ENCODE measurements at regions not wholly inside any gene's neighbourhood (a gene's known extent, or its start where the extent isn't known, plus 50 kb on each side); places are given as distances from the start of the nearest gene placed in this dataset.

DNA sequence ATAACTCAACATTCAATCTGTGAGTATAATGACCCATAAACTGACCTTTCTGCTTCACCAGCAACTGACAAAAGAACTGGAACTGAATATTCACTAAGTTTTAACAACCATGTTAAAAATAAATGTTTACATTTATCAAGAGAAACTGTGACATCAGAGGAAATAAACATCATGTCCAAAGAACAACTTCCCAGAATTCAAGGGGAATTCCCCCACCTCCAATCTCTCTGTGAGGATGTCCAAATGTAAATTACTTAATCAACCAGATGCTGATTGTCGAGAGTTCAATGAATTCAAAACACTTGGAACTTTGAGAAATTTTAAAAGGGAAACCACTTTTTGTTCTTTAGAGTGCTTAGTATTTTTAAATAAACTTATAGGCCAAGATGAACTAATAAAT lies 365.6 kb upstream of the ADGRL2 start:
- DNase-seq (no peak), ATAC-seq (no peak)

DNA sequence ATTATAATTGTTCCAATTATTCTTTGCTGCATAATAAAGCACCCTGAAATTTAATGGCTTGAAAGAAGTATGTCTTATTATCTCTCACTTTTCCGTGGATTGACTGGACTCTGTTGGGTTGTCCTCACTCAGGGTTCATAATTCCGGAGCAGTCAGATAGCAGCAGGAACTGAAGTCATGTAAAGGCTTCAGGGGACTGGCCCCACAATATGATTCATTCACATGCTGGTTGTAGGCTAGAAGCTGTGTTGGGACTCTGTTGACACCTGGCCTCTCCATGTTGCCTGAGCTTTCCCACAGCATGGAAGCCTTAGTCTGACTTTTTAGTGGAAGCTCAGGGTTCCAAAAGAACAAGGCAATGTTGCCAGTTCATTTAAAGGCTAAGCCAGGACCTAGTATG lies 367.1 kb upstream of the ADGRL2 start:
- no peak for DNase-seq
- ATAC-seq: no peak

DNA sequence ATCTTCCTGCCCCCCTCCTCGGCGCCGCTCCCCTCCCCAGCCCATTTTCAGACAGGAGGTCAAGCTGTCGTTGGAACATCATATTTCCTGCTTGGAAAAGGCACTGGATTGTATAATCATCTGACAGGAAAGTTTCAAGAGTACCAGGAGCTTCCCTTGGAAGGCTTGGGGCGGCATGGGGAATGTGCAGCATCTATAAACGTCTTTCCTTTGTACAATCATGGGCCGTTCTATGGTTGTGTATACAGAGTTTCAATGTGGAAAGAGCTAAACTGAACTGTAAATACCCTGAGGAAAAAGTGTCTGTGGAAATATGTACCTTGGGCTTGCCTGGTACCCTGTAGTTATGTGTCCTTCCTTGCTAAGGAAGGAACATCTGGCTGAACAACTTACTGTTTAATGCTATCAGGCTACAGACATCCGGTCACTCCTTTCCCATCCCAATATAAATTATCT lies 368.1 kb upstream of the ADGRL2 start:
- no peak for ATAC-seq
- no peak for DNase-seq

DNA sequence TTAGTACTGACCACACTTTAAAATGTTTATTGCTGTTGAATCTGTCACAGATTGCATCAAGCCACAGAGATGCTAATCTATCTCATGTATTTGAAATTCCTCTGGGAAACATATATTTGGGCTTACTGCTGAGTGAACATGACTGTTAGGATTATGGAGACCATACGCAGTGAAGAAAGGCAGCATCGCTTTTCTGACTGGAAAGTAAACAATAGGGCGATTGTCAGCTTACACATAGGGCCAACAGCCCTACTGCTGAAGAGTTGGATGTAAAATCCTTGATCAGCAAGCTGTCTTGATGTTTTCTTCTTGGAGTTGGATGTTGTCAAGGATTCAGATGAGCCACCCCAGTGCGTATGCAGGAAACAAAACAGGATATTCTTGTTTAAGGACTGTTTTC lies 368.7 kb upstream of the ADGRL2 start:
- ATAC-seq: no peak
- DNase-seq: no peak

DNA sequence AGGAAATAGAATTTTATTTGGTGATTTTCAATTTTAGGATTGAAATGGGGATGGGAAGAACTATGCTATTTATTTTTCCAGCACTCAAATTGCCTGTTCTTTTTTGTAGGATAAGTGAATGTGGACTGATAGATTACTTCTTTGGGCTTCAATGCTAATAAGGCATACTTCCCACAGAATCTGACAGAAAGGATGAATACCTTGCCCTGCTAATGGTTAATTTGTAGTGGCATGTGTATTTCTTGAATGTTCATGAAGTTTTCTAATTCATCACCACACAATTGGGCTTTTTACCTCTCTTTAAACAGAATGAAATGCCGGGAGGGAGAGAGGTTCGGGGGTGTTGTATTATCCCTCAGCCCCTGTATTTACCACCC lies 369.1 kb upstream of the ADGRL2 start:
- DNase-seq: no peak
- no peak for ATAC-seq

DNA sequence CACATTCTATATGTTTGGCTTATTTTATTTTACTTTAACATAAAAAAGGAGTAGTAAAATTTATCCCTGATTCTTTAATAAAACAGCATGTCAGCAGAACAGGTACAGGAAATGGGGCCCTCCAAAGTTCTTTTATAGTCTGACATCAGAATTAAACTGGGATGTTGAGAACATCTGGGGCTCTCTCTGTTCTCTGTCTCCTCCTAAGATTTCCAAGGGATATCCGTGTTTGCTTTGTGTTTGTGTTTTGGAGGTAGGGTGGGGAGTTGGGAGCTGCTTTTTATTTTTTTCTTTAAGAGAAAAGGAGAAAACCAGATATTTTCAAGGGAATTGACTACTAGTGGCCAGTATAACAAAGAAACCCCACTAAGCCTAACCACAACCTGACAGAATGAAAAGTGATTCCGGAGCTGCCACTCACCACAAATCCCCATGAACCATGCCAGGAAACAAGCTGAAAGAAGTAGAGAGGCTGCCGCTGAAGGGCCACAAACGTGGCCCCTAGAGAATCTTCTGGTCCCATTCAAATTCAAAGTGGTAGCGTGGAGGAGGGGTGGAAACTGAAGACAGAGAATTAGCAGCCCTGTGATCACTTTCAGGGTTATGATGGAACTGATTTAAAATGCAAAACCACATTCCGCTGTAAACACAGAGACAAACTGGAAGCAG lies 369.6 kb upstream of the ADGRL2 start:
- no peak for DNase-seq
- ATAC-seq: no peak

DNA sequence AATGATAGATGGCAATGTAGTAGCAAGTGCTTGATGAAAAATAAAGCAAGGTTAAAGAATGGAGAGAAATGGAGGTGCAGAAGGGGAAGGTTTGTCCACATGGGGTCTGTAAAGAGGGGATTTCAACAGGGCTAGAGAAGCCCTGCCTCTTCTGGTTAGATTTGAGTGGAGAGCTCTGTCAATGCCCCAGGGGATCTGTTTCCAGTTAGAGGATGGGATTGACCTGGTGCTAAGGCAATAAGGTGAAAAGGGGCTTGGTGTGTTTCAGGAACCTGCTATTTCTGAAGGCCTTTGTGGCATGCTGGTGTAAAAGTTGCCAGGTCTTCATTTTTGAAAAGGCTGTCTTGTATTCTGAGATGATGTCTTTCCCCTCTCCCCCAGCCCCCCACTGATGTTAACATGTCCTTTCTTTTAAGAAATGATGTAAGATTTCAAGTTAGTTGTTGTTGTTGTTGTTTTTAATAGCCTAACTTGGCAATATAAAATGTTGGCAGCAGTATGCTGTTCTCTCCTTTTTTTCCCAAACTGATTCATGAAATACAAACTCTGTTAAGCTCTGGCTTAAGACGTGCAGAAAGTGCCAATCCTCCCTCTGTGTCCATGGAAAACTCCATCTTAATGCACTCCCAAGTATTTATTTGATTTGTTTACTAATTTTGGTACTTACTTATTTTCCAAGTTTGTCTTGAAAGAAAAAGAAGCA lies 370.3 kb upstream of the ADGRL2 start:
- ATAC-seq (no peak), DNase-seq (no peak)

DNA sequence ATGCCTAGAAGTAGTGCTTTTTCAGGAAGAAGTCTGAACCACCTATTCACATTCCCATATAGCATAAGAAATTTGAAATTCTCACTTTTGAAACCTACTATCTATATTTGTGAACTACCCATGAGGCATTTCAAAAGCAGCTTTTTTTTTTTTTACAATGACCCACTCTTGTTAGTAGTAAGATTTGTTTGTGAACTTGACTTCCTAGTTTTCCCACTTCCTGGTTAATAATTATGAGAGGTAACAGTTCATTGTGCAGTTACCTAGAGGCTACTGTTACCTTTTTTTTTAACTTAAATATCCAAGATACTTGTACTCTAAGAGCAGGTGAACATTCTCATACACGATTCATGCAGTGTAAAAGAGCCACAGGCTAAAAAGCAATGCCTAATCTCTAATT lies 371.7 kb upstream of the ADGRL2 start:
- no peak for ATAC-seq
- DNase-seq: no peak

DNA sequence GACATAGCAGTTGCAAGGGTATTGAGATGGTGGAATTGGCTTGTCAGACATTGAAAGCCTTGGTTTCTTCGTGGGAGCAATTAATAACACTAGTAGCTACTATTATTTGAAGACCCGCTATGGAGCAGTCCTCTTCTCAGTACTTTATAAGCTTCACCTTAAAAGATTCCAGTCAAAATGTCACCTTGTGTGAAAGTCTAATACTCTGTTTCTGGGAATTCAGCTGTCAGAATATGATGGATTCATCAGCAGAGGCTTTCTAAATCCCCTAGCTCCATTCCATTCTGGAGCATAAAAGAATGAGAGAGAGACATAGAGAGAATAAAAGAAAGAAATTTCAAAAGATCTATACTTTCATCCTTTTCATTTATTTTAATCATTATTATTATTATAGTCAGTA lies 375.9 kb upstream of the ADGRL2 start:
- no peak for DNase-seq
- no peak for ATAC-seq

DNA sequence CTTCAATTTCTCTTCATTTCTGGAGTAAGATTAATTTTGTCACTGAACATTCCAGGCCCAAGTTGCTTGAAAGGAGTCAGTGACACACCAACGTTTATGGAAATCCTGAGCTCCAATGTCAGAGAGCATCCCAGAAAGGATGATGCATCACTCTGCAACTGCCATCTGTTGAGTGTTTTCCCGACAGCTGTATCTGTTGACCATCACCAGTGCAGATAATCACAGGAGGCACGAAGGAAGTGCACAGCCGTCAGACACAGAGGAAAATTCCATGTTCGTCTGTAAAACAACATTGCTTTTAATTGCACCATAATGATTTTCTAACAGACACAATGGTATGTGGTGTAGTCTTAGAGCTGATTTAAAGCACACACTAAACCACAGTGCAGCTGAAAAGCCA lies 376.7 kb upstream of the ADGRL2 start:
- no peak for DNase-seq

DNA sequence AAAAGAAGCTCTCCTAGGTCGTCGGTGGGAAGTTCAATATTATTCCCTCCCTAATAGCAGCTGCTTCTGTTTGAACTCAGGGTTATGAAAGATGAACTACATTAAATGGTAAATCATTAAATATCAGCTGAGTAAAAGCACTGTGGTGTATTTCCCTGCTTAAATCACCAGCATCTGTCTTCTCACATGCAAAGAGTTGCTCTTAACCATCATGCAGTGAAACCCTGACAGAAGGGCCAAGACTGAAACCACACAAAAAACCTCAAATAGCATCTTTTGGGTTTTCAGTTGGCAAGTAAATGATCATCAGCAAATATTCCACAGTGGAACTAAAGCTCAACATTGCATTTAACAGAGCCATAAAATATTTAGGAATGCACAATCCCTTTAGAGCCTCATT lies 380.0 kb upstream of the ADGRL2 start:
- no peak for DNase-seq
- no peak for ATAC-seq

More for the DNA sequence above, 376.7 kb upstream of the ADGRL2 start:
- no peak for ATAC-seq

DNA sequence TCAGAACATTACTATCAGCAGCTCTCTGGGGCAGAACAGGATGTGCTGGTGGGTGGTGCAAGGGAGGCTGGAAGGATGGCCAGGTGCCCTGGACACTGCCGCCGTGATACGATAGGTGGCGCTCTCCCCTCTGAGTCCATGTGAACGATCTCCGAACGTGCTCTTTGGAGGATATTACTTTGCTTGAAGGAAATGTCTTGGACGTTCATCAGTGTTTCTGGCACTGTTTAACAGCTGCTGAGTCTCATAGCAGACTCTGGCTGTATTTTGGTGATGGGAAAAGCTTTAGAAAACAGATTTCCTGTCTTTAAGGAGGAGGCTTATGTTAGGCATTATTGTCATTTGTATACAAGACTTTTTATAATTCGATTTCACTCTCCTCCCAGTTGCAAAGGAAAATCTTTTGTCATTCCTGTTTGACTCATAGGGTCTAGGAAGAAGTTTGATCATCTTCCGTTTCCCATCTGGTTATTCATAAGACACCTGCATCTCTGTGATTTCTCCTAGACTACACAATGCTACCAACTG lies 386.2 kb upstream of the ADGRL2 start:
- DNase-seq: peak; percentile 18
- no peak for ATAC-seq

DNA sequence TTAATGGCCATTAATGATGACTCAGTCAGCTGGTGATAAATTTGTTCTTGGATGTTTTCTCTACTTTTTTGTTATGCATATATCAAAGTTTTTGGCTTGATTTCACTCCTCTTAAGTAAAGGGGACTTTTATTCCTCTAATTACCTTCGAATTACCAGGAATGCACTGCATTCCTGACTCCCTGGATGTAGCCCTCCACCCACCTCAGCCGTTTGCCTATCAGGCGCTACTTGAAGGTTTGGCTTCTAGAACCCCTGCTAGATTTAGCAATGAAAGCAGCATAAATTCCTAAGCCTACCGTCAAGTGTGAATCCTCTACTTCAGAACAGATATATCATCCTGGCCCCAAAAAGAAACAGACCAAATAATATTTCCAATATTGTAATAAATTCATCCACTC lies 387.8 kb upstream of the ADGRL2 start:
- ATAC-seq (no peak), DNase-seq (no peak)

DNA sequence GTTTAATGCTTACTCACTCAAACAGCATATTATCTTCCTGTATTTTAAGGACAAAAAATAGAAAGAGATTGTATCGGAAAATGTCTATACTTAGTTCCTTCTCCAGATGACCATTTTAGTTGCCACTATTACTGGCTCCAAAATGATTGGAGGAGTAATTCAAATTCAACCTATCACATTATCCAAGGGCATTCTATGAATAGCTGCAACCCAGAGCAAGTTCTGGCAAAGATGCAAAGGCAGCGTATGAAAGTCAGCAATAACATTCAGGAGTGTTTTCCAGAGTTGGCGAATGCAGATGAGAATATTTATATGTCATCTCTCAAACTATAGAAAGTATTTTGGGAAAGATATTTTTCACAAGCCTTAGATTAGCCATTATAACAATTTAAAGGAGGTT lies 389.8 kb upstream of the ADGRL2 start:
- no peak for DNase-seq
- no peak for ATAC-seq

DNA sequence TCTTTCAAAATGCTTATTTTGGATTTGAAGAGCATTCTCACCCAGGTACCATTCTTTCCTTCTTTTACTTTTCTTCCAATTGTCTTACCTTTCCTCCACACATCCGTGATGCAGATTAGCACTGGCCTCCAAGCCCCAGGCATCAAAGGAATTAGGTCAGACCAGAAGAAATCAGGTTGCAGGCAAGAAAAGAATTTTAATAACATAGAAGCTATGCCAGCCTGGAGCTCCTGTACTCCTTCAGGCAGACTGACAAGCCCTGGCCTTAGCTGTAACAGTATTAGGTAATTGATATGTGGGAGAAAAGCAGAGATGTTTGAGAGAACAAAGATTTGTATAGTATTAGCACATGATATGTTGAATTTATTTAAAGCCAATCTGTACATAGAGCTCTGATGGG lies 390.4 kb upstream of the ADGRL2 start:
- no peak for ATAC-seq
- DNase-seq: no peak

DNA sequence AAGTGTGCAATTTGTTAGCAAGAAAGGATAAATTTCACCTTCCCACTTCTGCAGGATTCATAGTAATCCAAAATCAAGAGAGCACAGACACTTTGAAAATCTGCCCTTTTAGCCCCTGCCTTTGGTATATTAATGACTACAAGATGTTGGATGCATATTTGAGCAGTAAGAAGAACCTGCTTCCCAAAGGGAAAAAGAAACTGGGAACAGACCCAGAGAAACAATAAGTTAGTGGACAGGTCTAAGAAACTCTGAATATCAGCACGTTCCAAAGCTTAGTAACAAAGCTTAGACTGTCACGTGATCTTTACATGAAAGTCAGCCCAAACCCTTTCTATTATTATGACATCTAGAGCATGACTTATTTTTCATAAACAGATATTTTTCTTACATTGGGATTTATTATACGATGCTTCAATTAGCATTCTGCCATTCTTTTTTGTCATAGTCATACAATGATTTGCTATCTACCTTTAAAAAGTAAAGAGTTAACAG lies 390.9 kb upstream of the ADGRL2 start:
- ATAC-seq (no peak), DNase-seq (no peak)

DNA sequence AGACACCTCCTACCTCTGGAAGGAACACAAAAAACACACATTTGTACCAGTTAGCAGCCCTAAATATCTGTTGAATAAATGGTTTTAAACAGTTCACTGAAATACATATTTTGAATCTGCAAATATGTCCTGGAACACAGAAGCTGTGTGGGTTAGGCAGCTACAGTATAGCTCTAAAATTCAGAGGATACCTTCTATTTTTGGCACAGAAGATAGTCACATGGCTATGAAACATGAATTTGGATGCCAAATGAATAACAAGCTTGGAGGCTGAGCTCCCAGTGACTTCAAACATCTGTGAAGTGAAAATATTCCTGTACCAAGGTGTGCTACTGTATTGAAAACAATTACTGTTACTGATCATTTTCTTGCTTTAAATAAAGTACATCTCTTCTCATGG lies 391.5 kb upstream of the ADGRL2 start:
- ATAC-seq: no peak

DNA sequence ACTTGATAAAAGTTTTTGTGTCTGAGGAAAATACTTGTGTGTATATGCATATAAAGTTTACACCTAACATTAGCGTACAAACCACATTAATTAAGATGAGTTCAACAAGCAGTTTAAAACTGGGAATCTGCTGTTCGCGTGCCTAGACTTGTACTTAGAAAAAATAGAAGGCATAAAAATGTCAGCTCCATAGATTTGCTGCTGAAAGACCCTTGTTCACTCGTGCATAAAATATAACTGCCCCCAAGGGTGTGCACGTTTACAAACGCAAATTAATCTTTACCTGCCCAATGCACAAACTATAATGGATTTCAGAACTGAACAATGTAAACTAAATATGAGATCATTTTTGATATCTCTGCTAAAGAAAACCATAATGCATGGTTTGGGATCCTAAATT lies 392.3 kb upstream of the ADGRL2 start:
- ATAC-seq (no peak), DNase-seq (no peak)

More for the DNA sequence above, 391.5 kb upstream of the ADGRL2 start:
- no peak for DNase-seq

DNA sequence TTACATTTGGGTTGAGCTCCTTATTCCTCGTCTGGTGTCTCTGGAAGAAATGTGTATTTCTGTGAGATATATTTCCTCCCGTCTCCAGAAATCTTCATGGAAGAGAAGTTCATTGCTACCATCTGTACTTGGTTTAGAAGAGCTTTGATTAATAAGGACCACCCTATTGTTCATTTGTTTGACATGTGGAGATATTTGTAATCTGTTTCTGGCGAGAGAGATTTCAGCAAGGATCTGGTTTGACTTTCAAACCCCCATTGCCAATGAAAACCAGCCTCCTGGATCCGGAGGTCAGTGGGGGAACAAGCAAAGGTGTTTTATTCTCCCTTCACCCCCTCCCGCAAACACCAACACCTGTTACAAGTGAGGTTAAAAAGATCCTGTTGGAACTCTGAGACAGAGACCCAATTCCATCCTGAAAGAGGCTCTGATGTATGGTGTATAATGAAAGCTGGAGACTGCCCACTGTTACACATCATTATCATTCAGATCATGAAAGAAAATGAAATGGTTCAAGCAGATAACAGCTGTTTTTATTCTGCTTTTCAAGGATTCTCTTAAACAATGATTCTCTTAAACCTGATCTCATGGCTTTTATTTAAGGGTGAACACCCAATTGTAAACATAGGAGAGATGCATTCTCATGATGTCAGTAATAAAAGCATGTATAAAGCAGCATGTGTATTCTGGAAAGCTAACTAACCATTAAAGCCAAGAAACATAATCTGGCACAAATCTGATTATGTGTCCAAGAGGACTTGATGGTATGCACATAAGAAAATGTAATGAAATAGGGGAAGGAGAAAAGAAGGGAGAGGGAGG lies 393.5 kb upstream of the ADGRL2 start:
- ATAC-seq (no peak), DNase-seq (no peak)

DNA sequence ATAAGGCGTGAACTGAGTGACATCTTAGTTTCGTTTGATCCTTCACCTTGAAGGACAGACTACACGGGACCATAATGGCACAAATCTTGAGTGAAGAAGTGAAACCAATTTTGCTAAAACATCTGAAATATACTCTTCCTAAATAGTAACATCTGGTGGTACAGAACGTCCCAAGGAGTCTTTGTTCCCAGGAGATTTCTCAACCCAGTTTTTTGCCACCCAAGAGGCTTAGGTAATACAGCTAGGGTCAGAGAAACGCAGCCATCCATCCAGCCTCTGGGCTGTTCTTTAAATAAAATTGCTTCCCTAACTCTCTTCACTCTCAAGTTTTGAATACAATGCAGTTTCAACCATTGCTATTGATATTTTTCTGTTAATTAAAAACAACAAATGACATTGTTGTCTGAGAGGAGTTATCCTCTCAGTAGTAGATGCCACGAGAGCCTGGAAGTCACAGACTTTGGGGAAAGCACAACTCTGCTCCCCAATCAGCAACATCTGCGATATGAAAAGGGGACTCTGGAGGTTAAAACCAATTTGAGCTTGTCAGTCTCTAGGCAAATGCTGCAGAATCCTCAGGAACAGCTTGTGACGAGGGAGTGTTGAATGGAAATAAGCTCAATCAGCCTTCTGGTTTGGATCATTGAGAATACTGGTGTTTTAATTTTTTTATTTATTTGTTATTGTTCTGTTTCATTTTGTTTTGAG lies 394.3 kb upstream of the ADGRL2 start:
- DNase-seq: no peak
- ATAC-seq: no peak

DNA sequence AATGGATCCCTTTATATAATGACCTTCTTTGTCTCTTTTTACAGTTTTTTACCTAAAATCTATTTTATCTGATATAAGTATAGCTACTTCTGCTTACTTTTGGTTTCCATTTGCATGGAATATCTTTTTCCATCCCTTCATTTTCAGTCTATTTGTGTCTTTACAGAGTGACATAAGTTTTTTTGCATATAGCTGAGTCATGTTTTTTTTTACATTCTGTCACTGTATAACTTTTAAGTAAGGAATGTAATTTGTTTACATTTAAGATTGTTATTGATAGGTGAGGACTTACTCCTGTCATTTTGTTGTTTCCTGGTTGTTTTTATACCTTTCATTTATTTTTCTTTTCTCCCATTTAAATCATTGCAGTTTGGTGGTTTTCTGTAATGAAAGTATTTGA lies 402.7 kb upstream of the ADGRL2 start:
- ATAC-seq (no peak), DNase-seq (no peak)

DNA sequence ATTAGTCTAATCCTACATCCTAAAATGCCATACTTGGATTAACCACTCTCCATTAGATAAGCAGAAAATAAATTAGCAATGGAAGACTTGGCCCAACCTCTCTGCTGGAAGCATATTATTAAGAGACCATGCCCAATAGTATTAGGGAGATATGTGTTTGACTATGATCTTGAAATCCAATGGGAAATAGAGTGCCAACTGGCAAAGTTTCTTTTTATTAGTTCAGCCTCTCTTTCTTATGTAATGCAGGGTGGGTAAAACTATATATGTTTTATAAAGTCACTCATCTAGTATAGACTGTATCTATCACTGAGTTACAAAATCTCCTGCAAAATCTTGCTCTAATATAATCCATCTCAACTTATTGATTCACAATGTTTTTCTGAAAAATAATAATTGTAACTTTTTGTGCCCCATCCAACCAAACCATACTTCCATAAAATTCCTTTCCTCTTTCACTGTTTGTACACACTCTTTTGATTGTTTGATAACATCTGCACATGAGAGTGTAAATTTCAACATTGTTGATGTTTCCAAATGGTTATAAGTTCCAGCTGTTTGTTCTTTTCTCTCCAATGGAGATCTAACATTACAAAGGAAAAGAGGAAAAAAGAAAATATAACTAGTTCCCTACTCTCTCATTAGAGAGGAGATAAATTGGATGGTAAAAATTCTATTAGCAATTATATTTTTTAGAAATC lies 408.1 kb upstream of the ADGRL2 start:
- DNase-seq (no peak), ATAC-seq (no peak)

All from stimulated activated naive CD8-positive, alpha-beta T cell treated with anti-CD3 and anti-CD28 coated beads, Interleukin-15, Interleukin-2, amounts not matched to agents 100 U/mL and 50 U/mL, for 24 hours (primary cell).